HEK293 (cell line): ENCODE measurements at regions not wholly inside any gene's neighbourhood (a gene's known extent, or its start where the extent isn't known, plus 50 kb on each side); places are given as distances from the start of the nearest gene placed in this dataset.

Experiments used
- CTCF ChIA-PET: fragments of 350-600 bp; formaldehyde crosslinking; extraction: SDS; loops from one replicate; lab custom pipeline; 2021; ENCODE audit warnings: antibody characterized with exemption; lab: Yijun Ruan, JAX
- POLR2A ChIA-PET: fragments of 300-600 bp; formaldehyde crosslinking; extraction: SDS; loops from one replicate; lab custom pipeline; 2020; ENCODE audit warnings: antibody characterized with exemption, inconsistent platforms; lab: Yijun Ruan, JAX
- H3K27ac ChIP-seq: fragments of 200-500 bp; sonication (Bioruptor generic); 2 replicates; pipeline ENCODE4 v1.5.1; 2014; ENCODE audit warnings: low read depth, low read length, control low read depth, inconsistent platforms; ENCODE audit errors: extremely low read depth
- H3K36me3 ChIP-seq, 2 experiments: fragments of 200-500 bp in 1 of 2; sonication (Bioruptor generic) in 1 of 2; 1 replicate in 1 of 2; 2 replicates in 1 of 2; pipeline ENCODE4 v1.5.1; 2014 to 2017; ENCODE audit warnings: inconsistent platforms in 2 of 2, low read length in 2 of 2; ENCODE audit not compliant: control insufficient read depth in 2 of 2, insufficient read depth in 1 of 2
- H3K4me1 ChIP-seq: fragments of 200-500 bp; sonication (Bioruptor generic); 2 replicates; pipeline ENCODE4 v1.5.1; 2014; ENCODE audit warnings: mild to moderate bottlenecking, low read length, inconsistent platforms; ENCODE audit not compliant: control insufficient read depth, insufficient read depth
- H3K4me3 ChIP-seq: 2 replicates; pipeline ENCODE4 v1.5.1; 2011; ENCODE audit warnings: low read depth, mild to moderate bottlenecking, control low read depth, low read length, moderate library complexity
- H3K9me3 ChIP-seq: fragments of 200-500 bp; sonication (Bioruptor generic); 2 replicates; pipeline ENCODE4 v1.5.1; 2014; ENCODE audit warnings: low read depth, low read length, inconsistent platforms; ENCODE audit not compliant: control insufficient read depth, insufficient read depth
- KLF1 ChIP-seq: fragments of 450-650 bp; formaldehyde crosslinking; IDR thresholded peaks from 2 replicates; pipeline ENCODE4 v1.5.1; 2016; ENCODE audit warnings: missing biosample characterization, missing genetic modification characterization
- PRDM1 ChIP-seq: fragments of 450-650 bp; formaldehyde crosslinking; IDR thresholded peaks from 2 replicates; pipeline ENCODE4; 2016; ENCODE audit warnings: missing biosample characterization, missing genetic modification characterization
- TSHZ1 ChIP-seq: fragments of 450-650 bp; formaldehyde crosslinking; IDR thresholded peaks from 2 replicates; pipeline ENCODE4 v1.5.1; 2016; ENCODE audit warnings: missing biosample characterization, missing genetic modification characterization, borderline replicate concordance
- ZBTB7A ChIP-seq: fragments of 450-650 bp; formaldehyde crosslinking; IDR thresholded peaks from 2 replicates; pipeline ENCODE4 v1.5.1; 2016; ENCODE audit warnings: low read depth, missing biosample characterization, missing genetic modification characterization
- ZNF202 ChIP-seq: fragments of 450-650 bp; formaldehyde crosslinking; IDR thresholded peaks from 2 replicates; pipeline ENCODE4 v1.5.1; 2016; ENCODE audit warnings: missing biosample characterization, missing genetic modification characterization, borderline replicate concordance
- ZNF23 ChIP-seq: fragments of 450-650 bp; formaldehyde crosslinking; IDR thresholded peaks from 2 replicates; pipeline ENCODE4 v1.5.1; 2016; ENCODE audit warnings: missing biosample characterization, missing genetic modification characterization, borderline replicate concordance
- ZNF274 ChIP-seq, 2 experiments: fragments of 200-500 bp in 1 of 2; fragments of 450-650 bp in 1 of 2; sonication (Bioruptor generic) in 1 of 2; formaldehyde crosslinking in 1 of 2; IDR thresholded peaks; 2 replicates each; pipeline versions ENCODE4 v1.5.1 to v1.6.1; 2014 to 2016; ENCODE audit warnings: borderline replicate concordance in 1 of 2, inconsistent platforms in 1 of 2, low read length in 1 of 2, missing biosample characterization in 1 of 2, missing genetic modification characterization in 1 of 2
- ZNF341 ChIP-seq: fragments of 450-650 bp; formaldehyde crosslinking; IDR thresholded peaks from 2 replicates; pipeline ENCODE4; 2016; ENCODE audit warnings: low read depth, missing biosample characterization, missing genetic modification characterization
- ZNF623 ChIP-seq: fragments of 450-650 bp; formaldehyde crosslinking; IDR thresholded peaks from 2 replicates; pipeline ENCODE4 v1.5.1; 2016; ENCODE audit warnings: missing biosample characterization, missing genetic modification characterization
- ZNF626 ChIP-seq: fragments of 450-650 bp; sonication (Bioruptor Pico); formaldehyde crosslinking; IDR thresholded peaks from 2 replicates; pipeline ENCODE4 v1.5.1; 2018; ENCODE audit warnings: missing biosample characterization, missing genetic modification characterization, inconsistent platforms
- ZNF677 ChIP-seq: fragments of 450-650 bp; IDR thresholded peaks from 2 replicates; pipeline ENCODE4 v1.5.0; 2018; ENCODE audit warnings: missing biosample characterization, mild to moderate bottlenecking, missing genetic modification characterization, moderate library complexity
- ZSCAN23 ChIP-seq: fragments of 450-650 bp; formaldehyde crosslinking; IDR thresholded peaks from 2 replicates; pipeline ENCODE4 v1.5.1; 2016; ENCODE audit warnings: missing biosample characterization, missing genetic modification characterization
- ZSCAN30 ChIP-seq: fragments of 450-650 bp; IDR thresholded peaks from 2 replicates; pipeline ENCODE4 v1.5.1; 2018; ENCODE audit warnings: missing biosample characterization, mild to moderate bottlenecking, missing genetic modification characterization, moderate library complexity
- TF ChIP-seq, protein P1 (sequence below): fragments of 450-650 bp; formaldehyde crosslinking; IDR thresholded peaks from 2 replicates; pipeline ENCODE4 v1.5.1; 2016; ENCODE audit warnings: missing biosample characterization, missing genetic modification characterization
- TF ChIP-seq, protein P2 (sequence below): fragments of 450-650 bp; formaldehyde crosslinking; IDR thresholded peaks from 2 replicates; pipeline ENCODE4 v1.5.1; 2016; ENCODE audit warnings: missing biosample characterization, missing genetic modification characterization

DNA sequence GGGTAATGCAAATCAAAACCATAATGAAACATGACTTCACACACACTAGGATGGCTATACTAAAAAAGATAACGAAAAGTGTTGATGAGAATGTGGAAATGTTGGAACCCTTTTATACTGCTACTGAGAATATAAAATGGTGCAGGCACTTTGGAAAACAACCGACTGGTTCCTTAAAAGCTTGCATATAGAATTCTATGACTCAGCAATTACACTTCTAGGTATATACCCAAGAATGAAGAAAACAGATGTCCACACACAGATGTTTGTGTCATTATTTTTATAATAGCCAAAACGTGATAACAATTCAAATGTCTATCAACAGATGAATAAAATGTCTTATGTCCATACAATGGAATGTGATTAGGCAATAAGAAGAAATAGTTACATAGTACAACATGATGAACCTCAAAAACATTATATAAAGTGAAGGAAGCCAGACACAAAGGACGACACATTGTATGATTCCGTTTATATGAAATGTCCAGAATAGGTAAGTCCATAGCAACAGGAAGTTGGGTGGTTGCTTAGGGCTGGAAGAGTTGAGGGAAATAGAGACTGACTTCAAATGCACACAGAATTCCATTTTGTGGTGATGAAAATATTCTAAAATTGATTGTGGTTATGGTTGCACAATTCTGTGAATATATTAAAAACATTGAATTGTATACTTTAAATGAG lies 148.3 kb upstream of the PHYHIPL start:
- Histone ChIP-seq H3K4me1 (no peaks in the 10 kb centered on the region), H3K9me3 (no peaks in the 10 kb centered on the region), H3K36me3 (no peaks in the 10 kb centered on the region), H3K27ac (no peak overlapping the region), H3K4me3 (no peak overlapping the region)
- POLR2A ChIA-PET = no interaction called here
- CTCF ChIA-PET = no interaction called here
- no peak for TF ChIP-seq ZNF623
- TF ChIP-seq ZNF23 (tag by site-specific recombination) = no peak

- no peak overlapping the region for H3K4me3 ChIP-seq
- no peak overlapping the region for H3K27ac ChIP-seq
- ChIA-PET CTCF (interaction anchor here (0.6 kb wide), 2 partner anchors 9 to 74 kb away, joined by 3 to 4 read pairs; no protein-coding TSS in a partner anchor), POLR2A (no interaction called here)
- H3K9me3 ChIP-seq = no peaks in the 10 kb centered on the region
- H3K36me3 ChIP-seq = no peaks in the 10 kb centered on the region
- no peaks in the 10 kb centered on the region for H3K4me1 ChIP-seq
- TF ChIP-seq ZNF274 (IDR thresholded peaks at IDR 0.05; ENCODE audit: low read length) = no peak
- TF ChIP-seq ZNF274 (tag by site-specific recombination; IDR thresholded peaks at IDR 0.05; ENCODE audit: borderline replicate concordance) = no peak
- TF ChIP-seq ZNF626 = no peak
- TF ChIP-seq ZNF341 = no peak
- no peak for TF ChIP-seq ZNF677 (tag by site-specific recombination)
- no peak for TF ChIP-seq ZSCAN30 (tag by site-specific recombination)
- no peak for TF ChIP-seq ZSCAN23 (tag by site-specific recombination)
- no peak for TF ChIP-seq KLF1 (tag by site-specific recombination)
- TF ChIP-seq, protein P1, sequence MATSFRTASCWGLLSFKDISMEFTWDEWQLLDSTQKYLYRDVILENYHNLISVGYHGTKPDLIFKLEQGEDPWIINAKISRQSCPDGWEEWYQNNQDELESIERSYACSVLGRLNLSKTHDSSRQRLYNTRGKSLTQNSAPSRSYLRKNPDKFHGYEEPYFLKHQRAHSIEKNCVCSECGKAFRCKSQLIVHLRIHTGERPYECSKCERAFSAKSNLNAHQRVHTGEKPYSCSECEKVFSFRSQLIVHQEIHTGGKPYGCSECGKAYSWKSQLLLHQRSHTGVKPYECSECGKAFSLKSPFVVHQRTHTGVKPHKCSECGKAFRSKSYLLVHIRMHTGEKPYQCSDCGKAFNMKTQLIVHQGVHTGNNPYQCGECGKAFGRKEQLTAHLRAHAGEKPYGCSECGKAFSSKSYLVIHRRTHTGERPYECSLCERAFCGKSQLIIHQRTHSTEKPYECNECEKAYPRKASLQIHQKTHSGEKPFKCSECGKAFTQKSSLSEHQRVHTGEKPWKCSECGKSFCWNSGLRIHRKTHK (tag by site-specific recombination) = no peak
- TF ChIP-seq ZNF623 = no peak
- no peak for TF ChIP-seq PRDM1 (tag by site-specific recombination)
- TF ChIP-seq ZNF202 (tag by site-specific recombination) = no peak
- TF ChIP-seq TSHZ1 = no peak
- TF ChIP-seq, protein P2, sequence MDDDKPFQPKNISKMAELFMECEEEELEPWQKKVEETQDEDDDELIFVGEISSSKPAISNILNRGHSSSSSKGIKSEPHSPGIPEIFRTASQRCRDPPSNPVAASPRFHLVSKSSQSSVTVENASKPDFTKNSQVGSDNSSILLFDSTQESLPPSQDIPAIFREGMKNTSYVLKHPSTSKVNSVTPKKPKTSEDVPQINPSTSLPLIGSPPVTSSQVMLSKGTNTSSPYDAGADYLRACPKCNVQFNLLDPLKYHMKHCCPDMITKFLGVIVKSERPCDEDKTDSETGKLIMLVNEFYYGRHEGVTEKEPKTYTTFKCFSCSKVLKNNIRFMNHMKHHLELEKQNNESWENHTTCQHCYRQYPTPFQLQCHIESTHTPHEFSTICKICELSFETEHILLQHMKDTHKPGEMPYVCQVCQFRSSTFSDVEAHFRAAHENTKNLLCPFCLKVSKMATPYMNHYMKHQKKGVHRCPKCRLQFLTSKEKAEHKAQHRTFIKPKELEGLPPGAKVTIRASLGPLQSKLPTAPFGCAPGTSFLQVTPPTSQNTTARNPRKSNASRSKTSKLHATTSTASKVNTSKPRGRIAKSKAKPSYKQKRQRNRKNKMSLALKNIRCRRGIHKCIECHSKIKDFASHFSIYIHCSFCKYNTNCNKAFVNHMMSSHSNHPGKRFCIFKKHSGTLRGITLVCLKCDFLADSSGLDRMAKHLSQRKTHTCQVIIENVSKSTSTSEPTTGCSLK (tag by site-specific recombination) = no peak
- TF ChIP-seq ZBTB7A (tag by site-specific recombination) = no peak
Observed at GRCh38 chr10:59033622-59034021, 142.8 kb upstream of the PHYHIPL start.
